ENCODE measurements at regions not wholly inside any gene's neighbourhood (a gene's known extent, or its start where the extent isn't known, plus 50 kb on each side); places are given as distances from the start of the nearest gene placed in this dataset.

- H3K4me3 ChIP-seq (ENCODE audit: low read depth, low read length): no peak overlapping the region
Observed at GRCh38 chr13:111909501-111909900, 157.4 kb upstream of the SOX1 start.

GRCh38 chr13:111909971-111910671, 156.8 kb upstream of the SOX1 start:
- H3K4me3 ChIP-seq (ENCODE audit: low read depth, low read length): no peak overlapping the region

GRCh38 chr13:111911121-111911720, 155.7 kb upstream of the SOX1 start:
- no peak overlapping the region for H3K4me3 ChIP-seq (ENCODE audit: low read depth, low read length)

- H3K4me3 ChIP-seq (ENCODE audit: low read depth, low read length): no peak overlapping the region
Observed at GRCh38 chr13:111911754-111912452, 155.0 kb upstream of the SOX1 start.

GRCh38 chr13:111912453-111912866, 154.5 kb upstream of the SOX1 start:
- no peak overlapping the region for H3K4me3 ChIP-seq (ENCODE audit: low read depth, low read length)

GRCh38 chr13:111912991-111913760, 153.8 kb upstream of the SOX1 start:
- no peak overlapping the region for H3K4me3 ChIP-seq (ENCODE audit: low read depth, low read length)

- no peak overlapping the region for H3K4me3 ChIP-seq (ENCODE audit: low read depth, low read length)
Observed at GRCh38 chr13:111913761-111914140, 153.2 kb upstream of the SOX1 start.

- H3K4me3 ChIP-seq (ENCODE audit: low read depth, low read length): no peak overlapping the region
Observed at GRCh38 chr13:111914241-111915103, 152.5 kb upstream of the SOX1 start.

- no peak overlapping the region for H3K4me3 ChIP-seq (ENCODE audit: low read depth, low read length)
Observed at GRCh38 chr13:111915104-111915551, 151.8 kb upstream of the SOX1 start.

- H3K4me3 ChIP-seq (ENCODE audit: low read depth, low read length): no peak overlapping the region
Observed at GRCh38 chr13:111916201-111916600, 150.7 kb upstream of the SOX1 start.

GRCh38 chr13:111917086-111917485, 149.9 kb upstream of the SOX1 start:
- no peak overlapping the region for H3K4me3 ChIP-seq (ENCODE audit: low read depth, low read length)

- no peak overlapping the region for H3K4me3 ChIP-seq (ENCODE audit: low read depth, low read length)
Observed at GRCh38 chr13:111917901-111918300, 149.0 kb upstream of the SOX1 start.

GRCh38 chr13:111919286-111919685, 147.7 kb upstream of the SOX1 start:
- H3K4me3 ChIP-seq (ENCODE audit: low read depth, low read length): no peak overlapping the region

- H3K4me3 ChIP-seq (ENCODE audit: low read depth, low read length): no peak overlapping the region
Observed at GRCh38 chr13:111919849-111920248, 147.1 kb upstream of the SOX1 start.

GRCh38 chr13:111920306-111920931, 146.5 kb upstream of the SOX1 start:
- H3K4me3 ChIP-seq (ENCODE audit: low read depth, low read length): no peak overlapping the region

GRCh38 chr13:111920932-111921705, 145.8 kb upstream of the SOX1 start:
- no peak overlapping the region for H3K4me3 ChIP-seq (ENCODE audit: low read depth, low read length)

GRCh38 chr13:111922086-111922485, 144.9 kb upstream of the SOX1 start:
- no peak overlapping the region for H3K4me3 ChIP-seq (ENCODE audit: low read depth, low read length)

- no peak overlapping the region for H3K4me3 ChIP-seq (ENCODE audit: low read depth, low read length)
Observed at GRCh38 chr13:111923439-111923838, 143.5 kb upstream of the SOX1 start.

GRCh38 chr13:111923991-111924677, 142.8 kb upstream of the SOX1 start:
- no peak overlapping the region for H3K4me3 ChIP-seq (ENCODE audit: low read depth, low read length)

Measured in iPS-11a (cell line).